Fibroblast of skin of scalp (primary cell): ENCODE measurements at regions not wholly inside any gene's neighbourhood (a gene's known extent, or its start where the extent isn't known, plus 50 kb on each side); places are given as distances from the start of the nearest gene placed in this dataset.
"Not testable (repeated sequence)": the region's sequence is repeated elsewhere in the genome, so short reads cannot be mapped to it uniquely, and the experiment has no call there.

Source experiments
- DNase-seq: peaks from one replicate; pipeline ENCODE4 v3.0.0-alpha.2; 2013

GRCh38 chr10:118917701-118918100 lies 111.8 kb upstream of the NANOS1 start:
- DNase-seq: no peak

GRCh38 chr10:118918116-118918515 lies 111.4 kb upstream of the NANOS1 start:
- DNase-seq: no peak

GRCh38 chr10:118918587-118918986 lies 110.9 kb upstream of the NANOS1 start:
- DNase-seq: no peak

GRCh38 chr10:118920206-118920605 lies 109.3 kb upstream of the NANOS1 start:
- no peak for DNase-seq

GRCh38 chr10:118922226-118922625 lies 107.3 kb upstream of the NANOS1 start:
- DNase-seq: no peak

GRCh38 chr10:118922972-118923371 lies 106.5 kb upstream of the NANOS1 start:
- no peak for DNase-seq

GRCh38 chr10:118924493-118924892 lies 105.0 kb upstream of the NANOS1 start:
- DNase-seq: no peak

- no peak for DNase-seq
Measured at GRCh38 chr10:118925404-118926071, 104.0 kb upstream of the NANOS1 start.

GRCh38 chr10:118926072-118926417 lies 103.5 kb upstream of the NANOS1 start:
- DNase-seq: no peak

- no peak for DNase-seq
Measured at GRCh38 chr10:118926441-118926840, 103.1 kb upstream of the NANOS1 start.

- DNase-seq: no peak
Measured at GRCh38 chr10:118926903-118927302, 102.6 kb upstream of the NANOS1 start.

- no peak for DNase-seq
Measured at GRCh38 chr10:118927321-118927720, 102.2 kb upstream of the NANOS1 start.

- no peak for DNase-seq
Measured at GRCh38 chr10:118930614-118931013, 98.9 kb upstream of the NANOS1 start.

GRCh38 chr10:118931436-118931835 lies 98.1 kb upstream of the NANOS1 start:
- DNase-seq: no peak

- DNase-seq: not testable (repeated sequence)
Measured at GRCh38 chr10:118932154-118932553, 97.4 kb upstream of the NANOS1 start.

GRCh38 chr10:118937226-118937625 lies 92.3 kb upstream of the NANOS1 start:
- no peak for DNase-seq

GRCh38 chr10:118939211-118940007 lies 90.1 kb upstream of the NANOS1 start:
- DNase-seq: no peak

GRCh38 chr10:118940386-118940785 lies 89.1 kb upstream of the NANOS1 start:
- DNase-seq: no peak

- no peak for DNase-seq
Measured at GRCh38 chr10:118943253-118943652, 86.3 kb upstream of the NANOS1 start.

GRCh38 chr10:118944959-118945633 lies 84.4 kb upstream of the NANOS1 start:
- no peak for DNase-seq

- DNase-seq: no peak
Measured at GRCh38 chr10:118948786-118949185, 80.7 kb upstream of the NANOS1 start.

- DNase-seq: no peak
Measured at GRCh38 chr10:118950190-118950680, 79.3 kb upstream of the NANOS1 start.

- no peak for DNase-seq
Measured at GRCh38 chr10:118950997-118951637, 78.4 kb upstream of the NANOS1 start.
